ENCODE measurements at regions not wholly inside any gene's neighbourhood (a gene's known extent, or its start where the extent isn't known, plus 50 kb on each side); places are given as distances from the start of the nearest gene placed in this dataset.

- in situ Hi-C loops (cut with MboI; ENCODE audit: low sequenced_read_pairs), result no loop called here
- H3K27me3 ChIP-seq (ENCODE audit: low read depth), result no peaks in the 10 kb centered on the region
- no peak overlapping the region for H3K4me3 ChIP-seq
- DNase-seq (ENCODE audit: low spot score in 2 of 2), result no peak
- no peaks in the 10 kb centered on the region for H3K36me3 ChIP-seq (replicated peaks)
- no peaks in the 10 kb centered on the region; the same call in 1 of the 2 replicates for H3K9me3 ChIP-seq
- H3K4me1 ChIP-seq, result no peaks in the 10 kb centered on the region
Measured at GRCh38 chrX:16222151-16222550, 54.9 kb downstream of the MAGEB17 start.

GRCh38 chrX:16223385-16223784, 56.1 kb downstream of the MAGEB17 start:
- H3K36me3 ChIP-seq (replicated peaks), result no peaks in the 10 kb centered on the region
- in situ Hi-C loops (cut with MboI; ENCODE audit: low sequenced_read_pairs), result no loop called here

GRCh38 chrX:16239211-16239610, 71.9 kb downstream of the MAGEB17 start:
- no peak overlapping the region for H3K4me3 ChIP-seq
- no peaks in the 10 kb centered on the region for H3K9me3 ChIP-seq
- H3K4me1 ChIP-seq, result no peaks in the 10 kb centered on the region
- in situ Hi-C loops (cut with MboI; ENCODE audit: low sequenced_read_pairs), result no loop called here
- H3K27me3 ChIP-seq (ENCODE audit: low read depth), result no peaks in the 10 kb centered on the region; the same call in 1 of the 2 replicates
- H3K36me3 ChIP-seq (replicated peaks), result no peaks in the 10 kb centered on the region
- no peak for DNase-seq (ENCODE audit: low spot score in 2 of 2)

More at GRCh38 chrX:16223385-16223784, 56.1 kb downstream of the MAGEB17 start:
- no peak overlapping the region for H3K4me3 ChIP-seq
- no peaks in the 10 kb centered on the region; the same call in 1 of the 2 replicates for H3K9me3 ChIP-seq
- no peaks in the 10 kb centered on the region for H3K4me1 ChIP-seq
- DNase-seq (ENCODE audit: low spot score in 2 of 2), result no peak
- no peaks in the 10 kb centered on the region for H3K27me3 ChIP-seq (ENCODE audit: low read depth)

- DNase-seq (ENCODE audit: low spot score in 2 of 2), result no peak
- no peak overlapping the region for H3K4me3 ChIP-seq
- no peaks in the 10 kb centered on the region; the same call in 1 of the 2 replicates for H3K27me3 ChIP-seq (ENCODE audit: low read depth)
- in situ Hi-C loops (cut with MboI; ENCODE audit: low sequenced_read_pairs), result no loop called here
- H3K36me3 ChIP-seq (replicated peaks), result no peaks in the 10 kb centered on the region
- H3K9me3 ChIP-seq, result no peaks in the 10 kb centered on the region
- H3K4me1 ChIP-seq, result no peaks in the 10 kb centered on the region
Measured at GRCh38 chrX:16240231-16240905, 73.1 kb downstream of the MAGEB17 start.

GRCh38 chrX:16240968-16241367, 73.7 kb downstream of the MAGEB17 start:
- DNase-seq (ENCODE audit: low spot score in 2 of 2), result no peak
- Histone ChIP-seq H3K4me3 (no peak overlapping the region), H3K27me3 (ENCODE audit: low read depth) (no peaks in the 10 kb centered on the region; the same call in 1 of the 2 replicates), H3K9me3 (no peaks in the 10 kb centered on the region; the same call in 1 of the 2 replicates), H3K4me1 (no peaks in the 10 kb centered on the region), H3K36me3 (replicated peaks) (no peaks in the 10 kb centered on the region)
- in situ Hi-C loops (cut with MboI; ENCODE audit: low sequenced_read_pairs), result no loop called here

- in situ Hi-C loops (cut with MboI; ENCODE audit: low sequenced_read_pairs), result no loop called here
- Histone ChIP-seq H3K36me3 (replicated peaks) (no peaks in the 10 kb centered on the region), H3K4me1 (no peaks in the 10 kb centered on the region), H3K4me3 (no peak overlapping the region), H3K27me3 (ENCODE audit: low read depth) (peaks cover 12% of the 10 kb centered on the region; the same call in 1 of the 2 replicates), H3K9me3 (no peaks in the 10 kb centered on the region; the same call in 1 of the 2 replicates)
- no peak for DNase-seq (ENCODE audit: low spot score in 2 of 2)
Measured at GRCh38 chrX:16250296-16250695, 83.0 kb downstream of the MAGEB17 start.

- no peak for DNase-seq (ENCODE audit: low spot score in 2 of 2)
- Histone ChIP-seq H3K4me1 (no peaks in the 10 kb centered on the region), H3K9me3 (no peaks in the 10 kb centered on the region), H3K27me3 (ENCODE audit: low read depth) (peaks cover 10% of the 10 kb centered on the region; the same call in 1 of the 2 replicates), H3K36me3 (replicated peaks) (no peaks in the 10 kb centered on the region), H3K4me3 (no peak overlapping the region)
- in situ Hi-C loops (cut with MboI; ENCODE audit: low sequenced_read_pairs), result no loop called here
Measured at GRCh38 chrX:16251782-16252181, 84.5 kb downstream of the MAGEB17 start.

- H3K36me3 ChIP-seq (replicated peaks), result no peaks in the 10 kb centered on the region
- H3K4me1 ChIP-seq, result no peaks in the 10 kb centered on the region
- in situ Hi-C loops (cut with MboI; ENCODE audit: low sequenced_read_pairs), result no loop called here
- H3K27me3 ChIP-seq (ENCODE audit: low read depth), result peaks cover 5% of the 10 kb centered on the region; the same call in 1 of the 2 replicates
- H3K4me3 ChIP-seq, result no peak overlapping the region
- no peak for DNase-seq (ENCODE audit: low spot score in 2 of 2)
- H3K9me3 ChIP-seq, result no peaks in the 10 kb centered on the region
Measured at GRCh38 chrX:16258882-16259281, 91.6 kb downstream of the MAGEB17 start.

- in situ Hi-C loops (cut with MboI; ENCODE audit: low sequenced_read_pairs), result no loop called here
- Histone ChIP-seq H3K4me1 (no peaks in the 10 kb centered on the region), H3K27me3 (ENCODE audit: low read depth) (peaks cover 5% of the 10 kb centered on the region; the same call in 1 of the 2 replicates), H3K9me3 (no peaks in the 10 kb centered on the region), H3K36me3 (replicated peaks) (no peaks in the 10 kb centered on the region), H3K4me3 (no peak overlapping the region)
- DNase-seq (ENCODE audit: low spot score in 2 of 2), result no peak
Measured at GRCh38 chrX:16267431-16267830, 100.2 kb downstream of the MAGEB17 start.

- no peaks in the 10 kb centered on the region for H3K9me3 ChIP-seq
- no peaks in the 10 kb centered on the region for H3K4me1 ChIP-seq
- no peak for DNase-seq (ENCODE audit: low spot score in 2 of 2)
- no peak overlapping the region for H3K4me3 ChIP-seq
- peaks cover under 1% of the 10 kb centered on the region; the same call in 1 of the 2 replicates for H3K27me3 ChIP-seq (ENCODE audit: low read depth)
- in situ Hi-C loops (cut with MboI; ENCODE audit: low sequenced_read_pairs), result no loop called here
- no peaks in the 10 kb centered on the region for H3K36me3 ChIP-seq (replicated peaks)
Measured at GRCh38 chrX:16268206-16268605, 100.9 kb downstream of the MAGEB17 start.

- Histone ChIP-seq H3K4me1 (no peaks in the 10 kb centered on the region), H3K27me3 (ENCODE audit: low read depth) (no peaks in the 10 kb centered on the region; the same call in none of the 2 replicates), H3K4me3 (no peak overlapping the region), H3K9me3 (no peaks in the 10 kb centered on the region), H3K36me3 (replicated peaks) (no peaks in the 10 kb centered on the region)
- in situ Hi-C loops (cut with MboI; ENCODE audit: low sequenced_read_pairs), result no loop called here
- peak in 1 of 2 experiments; percentile 47 for DNase-seq (ENCODE audit: low spot score in 2 of 2)
Measured at GRCh38 chrX:16278927-16279326, 111.6 kb downstream of the MAGEB17 start.

- no peaks in the 10 kb centered on the region for H3K36me3 ChIP-seq (replicated peaks)
- no peaks in the 10 kb centered on the region for H3K4me1 ChIP-seq
- no peaks in the 10 kb centered on the region; the same call in 1 of the 2 replicates for H3K27me3 ChIP-seq (ENCODE audit: low read depth)
- no peaks in the 10 kb centered on the region for H3K9me3 ChIP-seq
- DNase-seq (ENCODE audit: low spot score in 2 of 2), result no peak
- no peak overlapping the region for H3K4me3 ChIP-seq
- in situ Hi-C loops (cut with MboI; ENCODE audit: low sequenced_read_pairs), result no loop called here
Measured at GRCh38 chrX:16282209-16282608, 114.9 kb downstream of the MAGEB17 start.

- Histone ChIP-seq H3K27me3 (ENCODE audit: low read depth) (no peaks in the 10 kb centered on the region), H3K4me1 (no peaks in the 10 kb centered on the region; the same call in 1 of the 2 replicates), H3K9me3 (no peaks in the 10 kb centered on the region), H3K36me3 (replicated peaks) (no peaks in the 10 kb centered on the region), H3K4me3 (no peak overlapping the region)
- in situ Hi-C loops (cut with MboI; ENCODE audit: low sequenced_read_pairs), result no loop called here
- no peak for DNase-seq (ENCODE audit: low spot score in 2 of 2)
Measured at GRCh38 chrX:16284842-16285241, 117.6 kb downstream of the MAGEB17 start.

GRCh38 chrX:16290997-16291396, 123.7 kb downstream of the MAGEB17 start:
- H3K36me3 ChIP-seq (replicated peaks), result no peaks in the 10 kb centered on the region
- H3K4me3 ChIP-seq, result no peak overlapping the region
- DNase-seq (ENCODE audit: low spot score in 2 of 2), result no peak
- no peaks in the 10 kb centered on the region; the same call in 1 of the 2 replicates for H3K4me1 ChIP-seq
- no peaks in the 10 kb centered on the region for H3K27me3 ChIP-seq (ENCODE audit: low read depth)
- in situ Hi-C loops (cut with MboI; ENCODE audit: low sequenced_read_pairs), result no loop called here
- H3K9me3 ChIP-seq, result no peaks in the 10 kb centered on the region

Data from HAP-1 (cell line).